ENCODE measurements at regions not wholly inside any gene's neighbourhood (a gene's known extent, or its start where the extent isn't known, plus 50 kb on each side); places are given as distances from the start of the nearest gene placed in this dataset.

DNA sequence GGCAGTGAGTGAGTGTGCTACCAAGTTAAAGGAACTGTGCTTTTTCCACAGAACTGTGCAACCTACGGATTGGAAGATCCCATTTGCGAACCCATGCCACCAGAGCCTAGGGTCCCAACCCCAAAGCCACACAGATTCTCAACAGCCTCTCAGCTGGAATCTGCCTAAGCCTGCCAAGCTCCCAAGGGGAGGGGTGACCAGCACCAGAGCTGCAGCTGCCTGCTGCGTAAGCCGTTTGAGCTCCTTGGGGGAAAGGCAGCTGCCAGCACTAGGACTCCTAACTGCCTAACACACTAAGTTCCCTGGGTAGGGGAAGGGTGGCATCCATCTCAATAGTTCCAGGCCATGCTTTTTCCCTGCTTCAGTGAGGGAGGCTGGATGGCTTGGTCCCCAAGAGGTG is 738.1 kb upstream of the PRKX start:
- no peak for DNase-seq

DNA sequence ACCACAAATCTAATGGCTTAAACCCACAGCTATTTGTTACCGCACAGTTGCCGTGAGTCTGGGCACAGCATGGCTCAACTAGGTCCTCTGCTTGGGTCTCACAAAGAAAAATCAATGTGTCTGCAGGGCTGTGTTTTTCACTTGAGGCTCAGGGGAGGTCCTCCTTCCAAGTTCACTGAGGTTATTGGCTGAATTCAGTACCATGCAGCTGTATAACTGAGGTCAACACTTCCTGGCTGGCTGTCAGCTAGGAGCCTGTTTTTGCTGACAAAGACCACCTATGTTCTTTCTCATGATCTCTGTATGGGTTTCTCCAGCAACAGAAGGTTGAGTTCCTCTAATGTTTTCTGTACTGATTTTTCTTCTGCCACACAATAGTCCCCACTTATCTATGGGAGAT is 736.7 kb upstream of the PRKX start:
- DNase-seq: no peak

DNA sequence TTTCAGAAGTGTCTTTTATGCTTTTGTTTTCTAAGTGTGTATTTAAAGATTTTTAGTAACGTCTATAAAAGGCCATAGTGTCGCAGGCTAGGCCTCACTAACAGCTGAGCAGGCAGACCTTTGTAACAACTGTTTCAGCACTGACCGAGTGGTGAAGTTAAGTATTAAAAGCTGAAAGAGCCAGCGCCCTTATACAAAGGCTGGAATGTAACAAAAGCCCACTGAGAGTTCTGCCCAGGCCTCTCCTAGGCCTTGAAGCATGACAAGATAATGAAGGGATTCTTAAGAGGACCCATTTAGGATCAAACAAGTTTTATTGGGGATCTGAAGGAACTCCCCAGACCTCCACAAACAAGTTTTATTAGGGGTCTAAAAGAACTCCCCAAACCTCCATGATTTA is 722.5 kb upstream of the PRKX start:
- DNase-seq: no peak

DNA sequence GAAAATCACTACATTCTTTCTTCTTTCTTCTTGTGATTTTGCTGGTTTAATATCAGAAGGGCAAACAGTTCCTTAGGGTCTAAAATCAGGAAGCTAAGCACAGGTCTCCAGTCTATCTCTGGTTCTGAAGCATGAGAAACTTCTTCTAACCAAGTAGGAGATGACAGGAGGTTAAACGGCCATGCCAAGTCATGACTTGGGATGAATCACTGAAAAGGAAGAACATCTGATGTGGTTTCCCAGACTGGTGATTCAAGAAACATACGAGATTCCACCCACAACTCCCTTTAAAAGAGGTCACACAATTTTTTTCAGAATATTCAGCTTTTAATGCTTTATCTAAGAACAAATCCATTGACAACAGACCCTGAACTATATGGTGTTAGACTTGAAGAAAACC is 684.0 kb upstream of the PRKX start:
- DNase-seq: no peak

DNA sequence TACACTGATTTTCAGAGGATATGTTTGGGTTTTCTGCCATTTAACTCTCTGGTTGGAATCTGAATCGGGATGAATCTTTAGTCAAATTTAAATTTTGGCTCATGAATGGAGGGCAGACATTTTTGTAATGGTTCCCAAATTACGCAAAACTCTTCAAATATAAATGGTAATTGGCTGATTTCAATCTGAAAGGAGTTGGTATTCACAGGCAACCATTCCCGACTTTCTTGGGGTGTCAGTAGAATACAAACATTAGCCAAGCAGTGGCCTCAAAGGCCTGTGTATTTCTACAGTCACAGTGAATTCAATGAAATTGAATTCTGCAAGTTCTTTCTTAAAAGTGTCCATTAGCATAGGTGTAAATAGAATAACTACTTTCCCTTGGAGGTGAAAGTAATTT is 668.8 kb upstream of the PRKX start:
- DNase-seq: no peak

DNA sequence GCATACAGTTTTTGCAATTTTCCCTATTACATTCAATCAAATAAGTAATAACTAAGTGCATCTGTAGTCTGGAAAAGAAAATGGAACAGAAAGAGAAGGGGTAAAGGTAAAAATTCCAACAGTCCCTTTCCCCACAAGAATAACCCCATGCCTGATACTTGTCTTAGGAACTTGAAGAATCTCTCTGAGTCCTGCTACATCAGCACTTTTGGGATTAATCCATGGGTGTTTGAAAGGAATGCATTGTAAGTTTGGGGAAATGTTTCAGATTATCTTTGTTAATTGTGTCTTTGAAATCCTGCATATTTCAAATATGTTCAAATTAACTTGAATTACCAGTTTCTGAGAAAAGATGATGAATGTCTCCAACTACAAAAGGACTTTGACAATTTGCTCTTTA is 667.3 kb upstream of the PRKX start:
- no peak for DNase-seq

DNA sequence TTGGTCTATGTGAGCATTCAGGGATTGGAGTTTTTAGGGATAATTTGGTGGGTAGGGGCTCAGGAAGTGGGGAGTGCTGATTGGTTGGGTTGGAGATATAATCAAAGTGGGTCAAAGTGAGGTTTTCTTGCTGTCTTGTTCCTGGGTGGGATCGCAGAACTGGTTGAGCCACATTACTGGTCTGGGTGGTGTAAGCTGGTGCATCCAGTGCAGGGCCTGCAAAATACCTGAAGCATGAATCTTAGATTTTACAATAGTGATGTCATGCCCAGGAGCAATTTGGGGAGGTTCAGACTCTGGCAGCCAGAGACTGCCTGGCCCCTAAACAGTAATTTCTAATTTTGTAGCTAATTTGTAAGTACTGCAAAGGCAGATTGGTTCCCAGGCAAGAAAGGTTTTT is 665.6 kb upstream of the PRKX start:
- DNase-seq: no peak

DNA sequence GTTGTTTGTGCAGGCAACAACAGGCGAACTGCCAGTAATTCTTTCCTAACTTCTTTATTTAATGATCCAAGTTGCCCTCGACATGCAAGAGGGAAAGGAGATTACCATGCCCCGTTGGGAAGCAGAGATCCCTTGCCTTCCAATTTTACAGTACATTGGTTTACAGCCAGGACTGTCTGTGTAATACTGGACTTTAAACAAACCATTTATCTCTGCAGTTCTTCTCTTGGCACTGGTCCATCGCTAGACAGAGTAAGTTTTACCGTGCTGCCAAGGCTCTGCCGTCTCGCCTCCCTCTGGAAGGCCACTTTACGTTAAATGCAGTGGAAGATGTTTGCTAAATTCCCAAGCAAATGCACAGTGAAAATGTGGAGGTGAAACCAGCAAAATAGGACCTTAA is 660.3 kb upstream of the PRKX start:
- no peak for DNase-seq

DNA sequence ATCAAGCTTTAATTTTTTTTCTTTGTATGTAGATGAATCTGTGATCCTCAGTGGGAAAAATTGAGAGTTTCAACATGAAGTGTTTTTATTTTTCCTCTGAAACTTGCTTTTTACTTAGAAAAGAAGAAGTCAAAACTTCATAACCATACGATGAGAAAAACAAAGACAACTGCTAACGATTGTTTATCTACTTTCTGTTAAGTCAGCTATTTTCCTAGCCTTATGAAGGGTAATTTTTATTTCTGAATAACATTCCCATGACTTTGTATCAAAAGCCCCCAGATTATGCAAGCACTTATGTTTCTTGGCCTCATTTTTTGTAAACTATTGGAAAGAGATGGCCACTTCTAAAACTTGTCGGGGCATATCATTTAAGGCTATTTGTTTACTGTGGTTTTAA is 645.1 kb upstream of the PRKX start:
- no peak for DNase-seq

DNA sequence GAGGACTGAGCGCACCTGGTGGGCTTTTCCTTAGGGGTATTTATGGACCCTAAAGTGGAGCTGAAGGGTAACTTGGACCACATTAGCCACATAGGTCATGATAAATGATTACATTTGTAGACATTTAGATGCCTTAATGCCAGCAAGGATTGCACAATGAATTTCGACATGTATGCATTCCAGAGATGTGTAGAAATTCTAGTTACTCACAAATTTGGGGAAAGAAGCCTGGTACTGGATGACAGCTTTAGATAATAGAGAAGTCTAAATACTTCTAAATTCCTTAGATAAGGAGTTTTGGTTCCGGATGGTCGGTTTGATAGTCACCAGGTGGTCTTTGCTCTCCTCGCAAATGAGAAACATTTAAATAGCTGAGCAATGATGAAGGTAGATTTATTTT is 609.5 kb upstream of the PRKX start:
- no peak for DNase-seq

DNA sequence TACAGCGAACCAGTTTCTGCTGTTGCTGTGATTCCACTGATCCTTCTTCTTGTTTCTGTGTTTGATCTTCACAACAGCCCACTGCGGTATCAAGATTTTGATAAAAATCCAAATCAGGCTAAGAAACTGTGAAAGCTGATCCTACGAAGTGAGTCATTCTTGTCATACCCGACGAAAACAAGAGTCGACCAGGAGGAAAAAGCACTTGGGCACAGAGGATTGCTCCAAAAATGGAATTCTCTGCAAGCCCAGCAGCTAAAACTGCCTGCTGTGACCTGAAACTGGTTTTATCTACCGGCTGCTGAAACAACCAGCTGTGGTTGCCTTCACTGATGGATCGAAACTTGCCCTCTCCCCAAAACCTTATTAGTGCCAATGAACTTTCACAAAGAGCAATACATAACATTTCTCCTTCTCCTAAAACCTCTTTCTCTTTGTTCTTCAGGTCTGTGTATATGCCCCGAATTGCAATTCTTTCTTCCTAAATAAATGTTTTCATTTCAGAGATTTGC is 607.0 kb upstream of the PRKX start:
- DNase-seq: no peak

DNA sequence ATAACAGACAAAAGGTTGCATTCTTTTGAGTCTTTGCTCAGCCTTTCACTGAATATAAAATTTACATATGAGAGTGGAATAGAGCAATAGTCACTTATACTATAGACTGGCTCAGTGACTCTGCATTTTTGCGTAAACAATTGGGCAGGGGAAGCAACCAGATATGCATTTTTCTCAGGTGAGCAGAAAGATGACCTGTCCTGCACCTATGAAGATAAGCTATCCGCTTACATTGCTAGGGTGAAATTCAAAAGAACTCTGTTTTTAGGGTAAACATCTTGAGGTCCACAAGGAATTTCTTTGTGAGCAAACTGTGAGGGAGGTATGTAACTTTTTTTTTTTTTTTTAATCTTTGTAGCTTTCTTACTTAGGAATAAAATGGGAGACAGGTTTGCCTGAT is 602.4 kb upstream of the PRKX start:
- no peak for DNase-seq

DNA sequence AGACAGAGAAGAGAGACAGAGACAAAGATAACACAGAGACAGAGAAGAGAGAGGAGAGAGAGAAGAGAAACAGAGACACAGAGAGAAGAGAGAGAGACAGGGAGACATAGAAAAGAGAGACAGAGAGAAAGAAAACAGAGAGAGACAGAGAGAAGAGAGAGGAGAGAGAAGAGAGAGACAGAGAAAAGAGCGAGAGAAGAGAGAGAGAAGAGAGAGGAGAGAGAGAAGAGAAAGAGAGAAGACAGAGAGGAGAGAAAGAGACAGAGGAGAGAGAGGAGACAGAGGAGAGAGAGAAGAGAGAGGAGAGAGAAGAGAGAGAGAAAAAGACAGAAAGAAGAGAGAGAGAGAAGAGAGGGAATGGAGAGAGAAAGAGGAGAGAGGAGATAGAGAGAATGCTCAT is 601.1 kb upstream of the PRKX start:
- DNase-seq: no peak

DNA sequence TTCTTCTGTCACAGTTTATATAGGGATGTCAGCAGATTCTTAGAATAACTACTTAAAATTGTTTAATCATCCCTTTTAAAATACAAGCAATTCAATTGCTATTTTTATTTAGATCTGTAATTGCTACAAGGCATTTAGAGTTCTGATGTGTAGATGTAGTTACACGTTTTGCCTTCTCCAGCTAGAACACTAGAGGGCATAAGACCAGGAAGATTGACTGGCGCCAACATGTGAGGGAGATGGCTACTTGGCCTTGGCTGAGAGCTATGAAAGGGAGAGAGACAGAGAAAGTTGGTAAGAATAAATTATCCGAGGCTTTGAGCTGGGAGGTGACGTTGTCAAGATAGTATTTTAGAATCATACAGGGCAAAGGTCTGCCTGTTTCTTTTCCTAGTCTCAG is 563.7 kb upstream of the PRKX start:
- DNase-seq: no peak

DNA sequence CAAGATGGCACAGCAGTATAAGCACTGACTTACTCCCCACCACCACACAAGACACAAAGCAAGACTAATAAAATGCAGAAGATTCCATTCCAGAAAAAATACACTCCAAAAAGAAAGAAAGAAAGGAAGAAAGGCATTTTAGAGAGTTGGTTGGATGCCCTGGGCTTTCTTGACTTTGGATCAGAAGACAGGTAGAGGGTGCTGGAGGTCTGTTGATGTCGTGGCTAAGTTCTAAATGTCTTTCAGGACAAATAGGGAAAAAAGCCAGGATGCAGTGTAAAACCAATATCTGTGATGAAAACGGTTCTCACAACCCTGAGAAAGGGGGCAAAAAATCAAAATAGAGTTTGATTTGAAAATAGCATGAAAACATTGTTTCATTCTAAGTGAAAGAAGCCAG is 555.2 kb upstream of the PRKX start:
- no peak for DNase-seq

DNA sequence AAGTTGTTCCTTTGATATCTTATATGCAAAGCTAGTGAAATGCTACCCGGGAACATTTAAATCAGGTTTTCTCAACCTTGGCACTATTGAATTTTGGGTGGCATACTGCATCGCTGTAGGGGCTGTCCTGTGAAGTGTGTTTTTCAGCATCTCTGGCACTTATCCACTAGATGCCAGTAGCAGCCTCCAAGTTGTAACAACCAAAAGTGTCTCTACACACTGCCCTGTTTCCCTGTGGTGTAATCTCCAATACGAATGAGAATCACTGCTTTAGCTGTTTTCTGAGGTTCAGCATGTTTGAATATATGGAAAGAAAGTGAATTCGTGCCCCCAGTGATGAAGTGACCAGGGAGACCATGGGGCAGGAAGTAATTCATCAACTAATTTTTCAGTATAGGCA is 551.6 kb upstream of the PRKX start:
- no peak for DNase-seq

DNA sequence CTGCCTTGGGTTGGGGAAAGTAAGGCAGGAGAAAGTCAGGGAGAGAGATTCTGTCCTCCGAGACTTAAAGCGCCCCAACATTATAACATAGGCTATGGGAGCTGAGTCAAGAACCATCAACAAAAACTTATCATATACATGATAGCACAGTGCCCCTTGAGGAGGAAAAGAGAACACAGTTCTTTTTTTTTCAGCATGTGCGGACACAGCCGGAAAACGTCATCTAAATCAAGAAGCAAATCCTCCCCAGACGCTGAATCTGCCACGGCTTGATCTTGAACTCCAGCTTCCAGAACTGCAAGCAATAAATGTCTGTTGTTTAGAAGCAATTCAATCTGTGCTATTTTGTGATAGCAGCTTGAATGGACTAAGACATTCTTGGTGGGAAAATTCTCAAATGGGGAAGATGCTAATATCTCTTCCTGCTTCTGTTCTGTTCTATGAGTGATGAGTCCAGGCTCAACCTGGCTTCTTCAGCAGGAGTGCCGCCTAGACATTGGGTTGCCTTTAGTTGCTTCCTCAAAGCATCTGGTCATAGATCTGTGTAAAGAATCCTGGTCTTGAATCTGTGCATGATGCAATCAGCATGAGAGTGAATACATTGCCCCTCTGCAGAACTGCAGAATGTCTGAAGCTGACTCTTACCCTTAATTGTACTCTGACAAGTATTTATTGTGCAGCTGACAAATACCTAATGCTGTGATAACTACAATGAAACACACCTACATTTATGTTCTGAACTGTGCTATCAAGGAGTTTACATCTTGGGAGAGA is 549.8 kb upstream of the PRKX start:
- DNase-seq: no peak

DNA sequence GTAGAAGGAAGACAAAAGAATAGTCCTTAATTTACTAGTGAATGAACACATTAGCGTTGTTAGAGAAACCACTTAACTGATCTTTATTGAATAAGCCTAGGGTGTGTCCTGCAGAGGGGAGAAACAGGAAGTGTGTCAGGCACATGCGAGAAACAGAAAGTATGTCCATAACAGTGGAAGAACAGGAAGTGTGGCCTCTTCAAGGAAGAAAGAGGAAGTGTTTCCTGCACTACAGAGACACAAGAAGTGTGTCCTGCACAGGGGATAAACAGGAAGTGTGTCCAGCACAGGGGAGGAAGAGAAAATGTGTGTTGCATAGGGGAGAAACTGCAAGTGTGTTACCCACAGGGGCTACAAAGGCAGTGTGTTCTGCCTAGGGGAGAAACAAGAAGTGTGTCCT is 539.6 kb upstream of the PRKX start:
- no peak for DNase-seq

DNA sequence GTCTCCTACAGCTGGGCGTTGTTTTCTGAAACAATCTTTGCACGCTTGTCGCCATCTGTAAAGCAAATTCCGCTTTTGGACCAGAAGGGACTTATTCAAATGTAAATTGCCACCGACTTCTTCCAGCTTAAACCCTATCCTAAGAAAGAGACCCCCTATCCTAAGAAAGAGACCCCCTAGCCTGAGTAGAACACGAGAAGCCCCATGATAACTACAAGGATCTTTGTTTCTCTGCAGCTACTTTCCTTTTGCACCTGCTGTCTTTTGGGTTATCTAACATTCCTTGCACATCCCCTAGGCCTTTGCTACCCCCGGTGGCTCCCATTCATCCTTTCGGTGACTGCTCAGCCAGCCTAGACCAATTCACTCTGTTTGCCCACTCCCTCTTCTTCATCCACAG is 536.0 kb upstream of the PRKX start:
- no peak for DNase-seq

DNA sequence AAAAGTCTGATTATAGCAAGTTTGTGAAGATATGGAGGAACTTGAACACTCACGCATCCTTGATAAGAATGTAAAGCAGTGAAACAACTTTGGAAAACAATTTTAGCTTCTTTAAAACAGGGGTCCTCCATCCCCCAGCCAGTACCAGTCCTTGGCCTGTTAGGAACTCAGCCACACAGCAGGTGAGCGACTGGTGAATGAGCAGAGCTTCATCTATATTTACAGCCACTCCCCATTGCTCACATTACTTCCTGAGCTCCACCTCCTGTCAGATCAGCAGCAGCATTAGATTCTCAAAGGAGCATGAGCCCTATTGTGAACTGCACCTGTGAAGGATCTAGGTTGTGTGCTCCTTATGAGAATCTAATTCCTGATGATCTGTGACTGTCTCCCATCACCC is 530.3 kb upstream of the PRKX start:
- no peak for DNase-seq

DNA sequence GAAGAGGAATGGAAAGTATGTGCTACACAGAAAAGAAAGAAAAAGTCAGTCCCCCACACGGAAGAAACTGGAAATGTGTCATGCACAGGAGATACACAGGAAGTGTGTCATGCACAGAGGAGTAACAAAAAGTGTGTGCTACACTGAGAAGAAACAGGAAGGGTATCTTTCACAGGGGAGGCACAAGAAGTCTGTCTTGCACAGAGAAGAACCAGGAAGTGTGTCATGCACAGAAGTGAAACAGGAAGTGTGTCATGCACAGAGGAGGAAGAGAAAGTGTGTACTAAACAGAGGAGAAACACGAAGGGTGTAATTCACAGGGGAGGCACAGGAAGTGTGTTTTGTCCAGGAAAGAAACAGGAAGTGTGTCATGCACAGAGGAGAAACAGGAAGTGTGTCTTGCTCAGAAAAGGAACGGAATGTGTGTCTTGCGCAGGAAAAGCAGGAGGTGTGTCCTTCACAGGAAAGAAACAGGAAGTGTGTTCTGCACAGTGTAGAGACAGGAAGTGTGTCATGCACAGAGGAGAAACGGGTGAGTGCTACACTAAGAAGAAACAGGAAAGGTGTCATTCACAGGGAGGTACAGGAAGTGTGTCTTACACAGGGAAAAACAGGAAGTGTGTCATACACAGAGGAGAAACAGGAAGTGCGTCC is 527.2 kb upstream of the PRKX start:
- no peak for DNase-seq

DNA sequence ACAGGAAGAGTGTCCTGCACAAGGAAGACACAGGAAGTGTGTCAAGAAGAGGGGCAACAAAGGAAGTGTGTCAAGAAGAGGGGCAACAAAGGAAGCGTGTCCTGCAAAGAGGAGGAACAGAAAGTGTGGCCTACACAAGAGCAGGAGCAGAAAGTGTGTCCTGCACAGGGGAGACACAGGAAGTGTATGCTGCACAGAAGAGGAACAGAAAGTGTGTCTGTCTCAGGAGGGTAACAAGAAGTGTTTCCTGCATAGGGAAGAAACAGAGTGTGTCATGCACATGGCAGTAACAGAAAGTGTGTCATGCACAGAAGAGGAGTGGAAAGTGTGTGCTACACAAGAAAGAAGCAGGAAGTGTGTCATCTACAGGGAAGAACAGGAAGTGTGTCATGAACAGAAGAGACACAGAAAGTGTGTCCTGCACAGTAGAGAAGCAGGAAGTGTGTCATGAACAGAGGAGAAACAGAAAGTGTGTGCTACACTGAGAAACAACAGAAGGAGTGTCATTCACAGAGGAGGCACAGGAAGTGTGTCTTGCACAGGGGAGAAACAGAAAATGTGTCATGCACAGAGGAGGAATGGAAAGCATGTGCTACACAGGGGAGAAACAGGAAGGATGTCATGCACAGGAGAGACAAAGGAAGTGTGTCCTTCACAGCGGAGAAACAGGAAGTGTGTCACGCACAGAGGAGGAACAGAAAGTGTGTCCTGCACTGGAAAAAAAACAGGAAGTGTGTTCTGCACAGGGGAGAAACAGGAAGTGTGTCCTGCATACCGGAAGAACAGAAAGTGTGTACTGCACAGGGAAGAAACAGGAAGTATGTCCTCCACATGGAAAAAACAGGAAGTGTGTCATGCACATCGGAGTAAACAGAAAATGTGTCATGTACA is 526.4 kb upstream of the PRKX start:
- DNase-seq: no peak

DNA sequence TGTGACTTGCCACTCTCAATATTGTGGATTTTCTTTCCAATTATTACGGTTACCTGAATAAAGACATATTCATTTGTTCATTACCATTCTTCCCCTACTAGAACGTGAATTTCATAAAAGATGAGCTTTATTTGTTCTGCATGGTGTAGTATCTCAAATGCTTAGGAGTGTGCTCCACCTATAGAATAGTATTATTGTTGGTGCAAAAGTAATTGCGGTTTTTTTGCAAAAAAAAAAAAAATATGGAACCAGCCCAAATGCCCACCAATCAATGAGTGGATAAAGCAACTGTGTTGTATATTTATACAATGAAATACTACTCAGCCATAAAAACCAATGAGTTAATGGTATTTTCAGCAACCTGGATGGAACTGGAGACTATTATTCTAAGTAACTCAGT is 525.5 kb upstream of the PRKX start:
- no peak for DNase-seq

DNA sequence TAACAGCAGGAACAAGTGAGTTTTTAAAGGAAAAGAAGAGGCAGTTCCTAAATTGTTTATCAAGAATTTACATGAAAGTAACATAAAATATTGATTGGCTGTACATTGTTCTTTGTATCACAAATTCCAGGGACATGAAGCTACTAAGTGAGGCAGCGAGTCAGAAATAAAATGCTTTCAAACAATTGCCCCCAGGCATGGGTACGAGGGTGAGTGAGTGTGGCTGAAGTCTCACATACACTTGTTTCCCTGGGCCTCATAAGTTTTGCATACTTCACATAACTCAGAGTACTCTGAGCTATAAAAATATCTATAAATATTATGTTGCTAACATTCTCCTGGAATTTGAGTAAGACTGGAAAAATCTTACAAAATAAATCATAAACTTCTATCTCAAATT is 511.6 kb upstream of the PRKX start:
- DNase-seq: no peak

All from femur (tissue), 1 donor.